Ascending aorta (tissue), 2 donors: ENCODE measurements at regions not wholly inside any gene's neighbourhood (a gene's known extent, or its start where the extent isn't known, plus 50 kb on each side); places are given as distances from the start of the nearest gene placed in this dataset.

Source experiments
- DNase-seq, 2 donors: peaks; one replicate each; pipeline ENCODE4 v3.0.0-alpha.2; 2019; ENCODE audit warnings: low spot score in 2 of 2
- H3K27ac ChIP-seq, 2 donors: fragments of 200-600 bp; sonication (generic); one replicate each; pipeline ENCODE4 v1.5.1; 2016 to 2017; ENCODE audit warnings: mild to moderate bottlenecking in 1 of 2
- H3K27me3 ChIP-seq: fragments of 200-600 bp; sonication (generic); one replicate; pipeline ENCODE4 v1.5.1; 2017
- H3K36me3 ChIP-seq, 2 donors: fragments of 200-600 bp; sonication (generic); one replicate each; pipeline ENCODE4 v1.5.1; 2016
- H3K4me1 ChIP-seq, 2 donors: fragments of 200-600 bp; sonication (generic); one replicate each; pipeline ENCODE4 v1.5.1; 2016 to 2017; ENCODE audit warnings: mild to moderate bottlenecking in 1 of 2
- H3K4me3 ChIP-seq, 2 donors: fragments of 200-600 bp; sonication (generic); one replicate each; pipeline ENCODE4 v1.5.1; 2016 to 2017; ENCODE audit warnings: mild to moderate bottlenecking in 1 of 2
- H3K9me3 ChIP-seq, 2 donors: fragments of 200-600 bp; sonication (generic); one replicate each; pipeline ENCODE4 v1.5.1; 2016
- CTCF ChIP-seq, 3 experiments: fragments of 200-600 bp in 2 of 3; fragments of 450-650 bp in 1 of 3; sonication (generic) in 2 of 3; IDR thresholded peaks; one replicate each; pipeline ENCODE4 v1.5.1; 2016 to 2019; ENCODE audit warnings: antibody characterized with exemption in 3 of 3, mild to moderate bottlenecking in 1 of 3, moderate library complexity in 1 of 3
- intact Hi-C: fragments of 100-400 bp; cut with DNase I; formaldehyde crosslinking; loops from one replicate; pipeline ENCODE4 v1.15.1; 2023

DNA sequence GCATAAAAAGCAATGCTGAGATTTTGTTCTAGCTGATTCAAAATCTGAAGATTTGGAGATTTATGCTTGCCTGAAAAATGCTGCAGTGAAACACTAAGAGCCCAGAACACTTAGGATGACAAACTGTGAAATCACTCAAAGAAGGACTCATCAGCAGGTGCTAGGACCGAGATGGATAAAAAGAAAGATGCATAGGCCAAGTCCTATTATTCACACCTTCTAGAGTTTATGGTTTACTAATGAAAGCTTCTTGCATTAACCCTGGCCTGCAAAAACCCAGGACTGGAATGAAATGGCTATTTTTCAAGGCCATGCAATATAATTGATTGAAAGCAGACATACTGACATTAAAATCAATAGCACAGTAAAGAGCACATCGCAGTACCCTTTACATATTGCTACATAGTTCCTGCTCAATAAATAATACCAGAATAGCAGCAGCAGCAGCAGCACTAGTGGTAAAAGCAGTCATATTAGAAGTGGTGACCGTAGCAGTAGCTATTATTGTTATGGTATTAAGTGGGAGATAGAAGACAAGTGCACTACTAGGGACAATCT is 161.7 kb downstream of the RAB38 start:
- Histone ChIP-seq H3K27me3 (no peaks in the 10 kb centered on the region), H3K4me1 (no peaks in the 10 kb centered on the region), H3K4me3 (no peak overlapping the region), H3K36me3 (no peaks in the 10 kb centered on the region), H3K27ac (no peak overlapping the region), H3K9me3 (no peaks in the 10 kb centered on the region)
- DNase-seq: no peak
- no peak for TF ChIP-seq CTCF (IDR thresholded peaks at IDR 0.05)
- intact Hi-C loops: no loop called here

DNA sequence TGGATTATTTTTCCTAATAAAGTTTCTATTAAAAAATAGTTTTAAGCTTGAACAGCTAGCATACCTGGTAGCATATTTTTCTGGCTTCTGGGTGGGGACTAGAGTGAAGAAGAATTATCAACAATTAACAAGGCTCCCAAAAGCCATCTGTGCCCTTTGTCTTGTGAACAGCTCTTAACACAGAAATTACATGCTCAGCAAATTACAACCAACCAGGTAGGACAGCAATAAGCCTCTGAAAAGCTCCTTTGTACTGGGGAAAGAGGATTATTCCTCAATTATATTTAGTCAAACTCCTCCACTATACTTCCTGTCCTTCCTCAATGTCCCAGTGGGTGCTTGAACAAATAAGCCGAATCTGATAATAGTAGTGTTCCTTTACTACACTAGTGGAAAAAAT is 162.8 kb downstream of the RAB38 start:
- Histone ChIP-seq H3K36me3 (no peaks in the 10 kb centered on the region), H3K27me3 (no peaks in the 10 kb centered on the region), H3K4me3 (no peak overlapping the region), H3K27ac (no peak overlapping the region), H3K4me1 (no peaks in the 10 kb centered on the region), H3K9me3 (no peaks in the 10 kb centered on the region)
- TF ChIP-seq CTCF (IDR thresholded peaks at IDR 0.05): no peak
- DNase-seq: no peak
- intact Hi-C loops: no loop called here

GRCh38 chr11:87976009-87976408 is 199.2 kb downstream of the RAB38 start:
- TF ChIP-seq CTCF (IDR thresholded peaks at IDR 0.05): no peak
- H3K27me3 ChIP-seq: no peaks in the 10 kb centered on the region
- H3K36me3 ChIP-seq: no peaks in the 10 kb centered on the region
- no peak overlapping the region for H3K4me3 ChIP-seq
- H3K27ac ChIP-seq: no peak overlapping the region
- H3K4me1 ChIP-seq: no peaks in the 10 kb centered on the region
- H3K9me3 ChIP-seq: no peaks in the 10 kb centered on the region
- DNase-seq: no peak
- intact Hi-C loops: no loop called here

- no peak for TF ChIP-seq CTCF (IDR thresholded peaks at IDR 0.05)
- intact Hi-C loops: no loop called here
- Histone ChIP-seq H3K27me3 (no peaks in the 10 kb centered on the region), H3K27ac (no peak overlapping the region), H3K9me3 (no peaks in the 10 kb centered on the region), H3K4me1 (no peaks in the 10 kb centered on the region), H3K4me3 (no peak overlapping the region), H3K36me3 (no peaks in the 10 kb centered on the region)
- DNase-seq: no peak
These were observed 200.4 kb downstream of the RAB38 start for GRCh38 chr11:87974797-87975196.

DNA sequence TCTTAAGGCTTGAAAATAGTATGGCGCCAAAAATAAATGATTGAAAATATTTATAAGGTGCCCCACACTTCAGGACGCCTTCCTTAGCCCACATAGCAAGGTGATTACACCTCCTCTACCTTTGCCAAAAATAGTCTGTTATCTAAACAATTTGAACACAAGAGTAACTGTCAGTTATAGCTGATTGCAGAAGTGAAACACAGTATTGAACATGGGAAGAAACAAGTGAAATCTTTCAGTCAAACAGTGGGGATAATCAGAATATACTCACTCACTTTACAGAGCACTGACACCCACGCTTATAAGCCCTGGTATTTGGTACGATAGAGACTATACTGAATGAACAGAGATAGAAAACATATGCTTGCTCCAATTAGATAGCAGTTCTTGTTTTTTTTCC is 203.1 kb downstream of the RAB38 start:
- no peaks in the 10 kb centered on the region for H3K9me3 ChIP-seq
- no peaks in the 10 kb centered on the region for H3K27me3 ChIP-seq
- no peak overlapping the region for H3K27ac ChIP-seq
- no peak for DNase-seq
- no peak overlapping the region for H3K4me3 ChIP-seq
- TF ChIP-seq CTCF (IDR thresholded peaks at IDR 0.05): no peak
- no peaks in the 10 kb centered on the region for H3K36me3 ChIP-seq
- intact Hi-C loops: no loop called here
- H3K4me1 ChIP-seq: no peaks in the 10 kb centered on the region

DNA sequence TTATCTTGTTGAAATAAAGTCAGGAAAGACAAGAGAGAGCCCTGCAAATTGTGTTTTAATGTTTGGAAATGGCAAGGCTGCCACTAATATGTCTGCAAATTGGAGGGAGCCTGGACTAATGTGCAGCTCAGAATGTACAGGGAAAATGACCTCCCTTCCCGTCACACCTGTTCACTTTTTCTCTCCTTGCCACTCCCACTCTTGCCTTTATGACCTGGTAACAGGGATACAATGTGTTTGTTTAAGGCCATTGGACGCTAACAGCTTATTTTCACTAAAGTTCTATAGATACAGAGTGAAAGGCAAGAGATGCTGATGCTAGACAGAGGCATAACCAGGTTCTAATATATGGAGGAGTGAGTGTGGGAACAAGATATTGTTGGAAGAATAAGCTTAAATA is 203.9 kb downstream of the RAB38 start:
- Histone ChIP-seq H3K9me3 (no peaks in the 10 kb centered on the region), H3K4me1 (no peaks in the 10 kb centered on the region), H3K27me3 (no peaks in the 10 kb centered on the region), H3K27ac (no peak overlapping the region), H3K4me3 (no peak overlapping the region), H3K36me3 (no peaks in the 10 kb centered on the region)
- DNase-seq: no peak
- TF ChIP-seq CTCF (IDR thresholded peaks at IDR 0.05): no peak
- intact Hi-C loops: no loop called here
